ENCODE measurements at regions not wholly inside any gene's neighbourhood (a gene's known extent, or its start where the extent isn't known, plus 50 kb on each side); places are given as distances from the start of the nearest gene placed in this dataset.

DNA sequence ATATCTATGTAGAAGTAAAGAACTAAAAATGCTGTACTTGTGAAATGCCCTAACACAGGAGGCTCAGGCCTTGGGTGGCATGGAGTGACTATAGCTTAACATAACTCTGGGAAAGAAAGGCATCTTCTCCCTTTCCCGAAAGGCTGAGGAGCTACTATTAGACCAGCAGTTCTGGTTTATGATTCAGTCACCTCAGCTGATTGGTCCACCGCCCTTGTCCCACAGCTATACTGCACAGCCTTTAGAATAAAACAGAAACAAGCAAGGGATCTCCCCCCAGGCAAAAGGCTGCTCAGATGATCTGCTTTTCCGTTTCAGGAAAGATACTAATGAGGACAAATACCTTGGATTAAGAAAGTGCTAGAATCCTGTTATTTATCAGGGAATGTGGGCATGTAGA lies 171.3 kb downstream of the SNCA start:
- no peak for DNase-seq

DNA sequence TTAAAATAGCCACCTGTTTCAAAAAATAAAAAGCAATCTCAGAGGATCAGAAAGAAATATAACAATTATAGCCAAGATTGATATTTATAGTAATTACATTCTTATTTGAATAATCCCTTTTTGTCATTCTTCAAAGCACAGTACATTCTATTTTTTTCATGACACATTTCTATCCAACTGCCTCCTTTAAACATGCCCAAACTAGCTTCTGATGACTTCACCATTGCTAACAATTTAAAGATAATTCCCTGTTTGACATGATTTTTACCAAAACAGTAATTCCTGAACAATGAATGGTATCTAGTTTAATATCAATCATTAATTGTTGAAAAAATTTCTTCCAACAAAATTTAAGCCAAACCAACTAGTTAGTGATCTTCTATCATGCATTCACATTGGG lies 172.4 kb downstream of the SNCA start:
- no peak for DNase-seq

DNA sequence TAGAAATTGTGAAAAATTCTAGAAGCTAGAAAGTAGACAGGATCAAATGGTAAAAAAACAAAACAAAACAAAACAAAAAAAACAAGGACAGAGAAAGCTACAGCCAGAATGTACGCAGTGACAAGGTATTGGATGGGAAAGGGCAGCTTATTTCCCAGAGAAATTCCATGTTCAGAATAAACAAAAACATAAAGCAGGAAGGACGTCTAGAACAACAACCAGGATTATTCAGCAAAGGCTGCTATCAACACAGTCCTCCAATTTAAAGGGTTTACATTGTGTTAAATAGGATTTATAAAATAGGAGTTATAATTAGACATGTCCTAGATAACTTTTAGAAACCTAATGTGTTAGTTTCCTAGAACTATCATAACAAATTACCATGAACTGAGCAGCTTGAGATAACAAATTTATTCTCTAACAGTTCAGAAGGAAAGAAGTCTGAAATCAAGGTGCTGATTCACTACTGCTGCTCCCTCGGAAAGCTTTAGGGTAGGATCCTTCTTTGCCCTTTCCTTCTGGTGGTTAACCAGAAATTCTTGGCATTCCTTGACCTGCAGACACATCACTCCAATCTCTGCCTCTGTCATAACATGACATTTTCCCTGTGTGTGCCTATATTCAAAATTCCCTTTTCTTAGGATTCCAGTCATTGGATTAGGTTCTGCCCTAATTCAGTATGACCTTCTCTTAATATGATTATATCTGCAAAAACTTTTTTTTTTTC lies 175.6 kb downstream of the SNCA start:
- no peak for DNase-seq

DNA sequence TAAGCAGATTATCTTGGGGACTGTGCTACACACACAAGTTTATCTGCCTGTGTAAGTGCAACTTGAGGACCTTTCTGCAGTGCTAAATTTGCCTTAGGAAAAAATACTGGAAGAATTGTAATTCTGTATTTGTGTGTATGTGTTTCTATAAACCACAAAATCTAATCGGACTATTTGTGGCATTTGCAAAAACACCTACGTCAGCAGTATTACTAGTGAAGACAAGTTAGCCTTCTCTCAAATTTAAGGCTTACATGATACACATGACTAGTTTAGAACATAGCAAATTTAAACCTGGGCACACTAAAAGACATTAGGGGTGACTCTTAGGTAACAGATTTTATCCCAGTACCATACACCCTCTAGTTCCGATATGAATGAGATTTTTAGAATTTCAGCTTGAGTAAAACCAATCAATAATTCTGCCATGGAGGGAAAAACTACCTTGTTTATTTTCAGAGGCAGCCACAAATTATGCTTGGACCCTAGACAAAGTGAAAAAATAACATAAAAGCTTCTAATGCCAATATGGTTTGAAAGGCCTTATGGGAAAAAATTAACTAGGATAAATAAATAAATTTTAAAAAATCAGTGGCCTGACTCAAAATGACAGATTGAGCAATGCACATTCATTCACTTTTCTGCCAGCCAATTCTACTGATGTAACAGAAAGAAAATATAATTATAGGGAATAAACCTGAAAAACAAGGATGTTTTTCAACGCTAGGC lies 176.4 kb downstream of the SNCA start:
- no peak for DNase-seq

DNA sequence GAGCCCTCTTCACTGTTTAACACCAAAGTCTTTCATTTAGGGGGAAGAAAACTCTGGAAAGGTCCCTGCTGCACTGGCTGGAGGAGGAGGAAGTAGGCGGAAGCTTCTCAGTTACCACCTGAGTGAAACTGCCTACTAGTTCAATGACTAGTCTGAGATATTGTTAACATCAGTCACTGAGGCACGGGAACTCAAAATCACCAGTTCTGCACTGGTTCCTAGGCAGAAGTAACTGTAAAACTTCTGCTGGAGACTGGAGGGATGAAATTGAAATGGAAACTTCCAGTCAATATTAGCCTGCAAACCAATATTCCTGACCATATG lies 178.3 kb downstream of the SNCA start:
- DNase-seq = no peak

DNA sequence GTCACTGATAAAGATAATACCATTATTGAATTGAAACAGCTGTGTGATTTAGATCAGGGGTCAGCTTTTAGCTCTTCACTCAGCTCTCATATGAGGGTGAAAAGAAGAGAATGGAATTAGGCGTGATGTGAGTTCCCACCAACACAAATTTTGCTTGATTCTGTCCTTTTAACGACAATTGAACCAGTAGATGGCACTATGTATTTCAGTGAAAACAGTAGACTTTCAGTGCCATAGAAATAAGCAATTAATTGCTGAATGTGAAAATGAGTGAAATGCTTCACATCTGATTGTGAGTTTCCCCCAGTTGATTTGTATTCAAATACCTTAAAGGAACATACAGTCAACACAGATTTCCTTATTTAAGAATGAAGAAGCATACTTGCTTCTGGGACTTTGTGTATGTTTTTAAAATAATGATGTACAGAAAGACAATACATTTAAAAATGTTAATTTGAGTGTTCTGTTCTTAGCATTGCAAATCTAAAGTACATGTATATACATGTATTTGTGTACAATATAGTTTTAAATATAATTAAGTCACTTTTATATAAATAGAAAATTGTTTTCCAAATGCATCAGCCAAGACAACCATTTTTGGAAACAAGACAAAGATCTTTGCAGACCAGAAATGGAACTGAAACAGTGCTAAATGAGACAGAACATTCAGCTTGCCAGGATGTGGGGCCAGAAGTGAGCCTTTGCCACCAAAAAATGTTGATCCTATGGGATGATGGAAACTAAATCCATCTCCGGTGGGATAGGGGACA lies 178.8 kb downstream of the SNCA start:
- DNase-seq = no peak

DNA sequence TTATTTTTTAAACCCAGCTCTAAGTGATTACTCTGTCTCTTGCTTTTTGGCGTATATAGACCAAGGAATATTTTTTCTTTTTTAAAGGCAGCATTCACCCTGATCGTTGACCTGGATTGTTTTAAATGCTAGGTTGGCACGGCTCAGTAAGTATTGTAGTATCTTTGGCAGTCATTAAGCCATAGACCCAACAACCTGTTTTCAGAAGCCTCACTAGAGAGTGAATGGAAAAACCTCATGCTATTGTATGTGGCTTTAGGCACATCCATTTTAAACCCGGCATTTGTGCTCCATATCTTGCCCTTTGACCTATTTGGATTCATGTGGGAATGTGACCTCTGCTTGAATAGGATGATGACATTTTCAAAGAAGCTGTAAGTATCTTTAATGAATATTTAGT lies 183.9 kb downstream of the SNCA start:
- no peak for DNase-seq

DNA sequence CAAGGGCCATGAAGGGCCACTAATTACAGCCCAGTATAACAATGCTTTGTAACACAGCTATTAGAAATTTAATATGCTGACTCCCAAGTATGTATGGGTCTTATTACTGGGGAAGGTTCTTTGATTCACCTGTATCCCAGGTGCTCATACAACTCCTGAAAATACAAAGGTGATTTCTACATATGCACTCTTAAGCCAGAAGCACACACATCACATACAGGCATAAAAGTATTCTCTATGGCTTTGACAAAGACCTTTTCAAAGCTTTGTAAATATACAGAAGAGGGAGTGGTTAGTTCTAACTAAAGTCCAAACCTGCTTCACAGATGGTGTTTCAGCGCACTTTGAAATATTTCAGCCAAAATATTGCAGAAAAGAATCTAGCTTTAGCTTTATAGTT lies 191.5 kb downstream of the SNCA start:
- no peak for DNase-seq

DNA sequence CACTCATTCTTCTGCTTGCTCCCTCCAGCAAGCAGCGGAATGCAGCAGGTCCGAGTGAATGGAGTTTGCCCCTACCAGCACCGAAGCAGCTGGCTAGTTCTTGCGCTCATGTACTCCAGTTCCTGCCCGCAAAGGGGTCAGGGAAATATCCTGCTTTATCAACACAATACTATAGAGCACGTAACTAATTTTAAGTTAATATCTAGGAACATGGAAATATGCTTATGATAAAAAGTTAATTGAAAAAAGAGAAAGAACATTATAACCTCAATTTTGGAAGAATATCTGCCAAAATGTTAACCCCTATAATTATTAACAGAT lies 195.6 kb downstream of the SNCA start:
- no peak for DNase-seq

DNA sequence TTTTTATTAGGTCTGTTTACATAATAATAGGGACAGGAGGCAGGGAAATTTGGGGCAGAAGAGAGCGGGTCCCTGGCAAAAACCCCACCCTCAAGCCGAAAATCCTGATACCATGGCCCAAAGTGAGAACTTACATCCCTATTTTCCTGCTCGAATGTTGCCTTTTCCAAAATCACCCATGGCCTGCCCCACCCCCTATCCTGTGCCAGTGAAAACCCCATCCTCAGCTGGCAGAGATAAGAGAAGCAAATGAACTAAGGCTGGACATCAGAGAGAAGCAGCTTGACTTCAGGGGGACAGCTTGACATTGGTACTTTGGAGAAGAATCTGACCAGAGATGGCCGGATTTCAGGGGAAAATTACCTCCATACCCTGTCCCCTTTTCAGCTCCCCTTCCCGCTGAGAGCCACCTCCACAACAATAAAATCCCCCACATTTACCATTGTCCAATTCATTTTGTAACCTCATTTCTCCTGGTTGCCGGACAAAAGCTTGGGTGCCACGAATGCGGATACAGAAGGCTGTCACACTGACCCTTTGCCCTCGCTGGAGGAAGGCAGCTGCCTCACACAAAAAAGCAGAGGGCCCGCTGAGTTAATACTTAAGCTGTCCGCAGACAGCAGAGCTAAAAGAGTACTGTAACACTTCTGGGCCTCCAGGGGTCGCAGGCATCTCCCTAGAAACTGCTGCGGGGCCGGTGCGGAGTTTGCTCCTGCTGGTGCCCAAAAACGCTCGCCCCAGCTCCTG lies 196.2 kb downstream of the SNCA start:
- DNase-seq = no peak

DNA sequence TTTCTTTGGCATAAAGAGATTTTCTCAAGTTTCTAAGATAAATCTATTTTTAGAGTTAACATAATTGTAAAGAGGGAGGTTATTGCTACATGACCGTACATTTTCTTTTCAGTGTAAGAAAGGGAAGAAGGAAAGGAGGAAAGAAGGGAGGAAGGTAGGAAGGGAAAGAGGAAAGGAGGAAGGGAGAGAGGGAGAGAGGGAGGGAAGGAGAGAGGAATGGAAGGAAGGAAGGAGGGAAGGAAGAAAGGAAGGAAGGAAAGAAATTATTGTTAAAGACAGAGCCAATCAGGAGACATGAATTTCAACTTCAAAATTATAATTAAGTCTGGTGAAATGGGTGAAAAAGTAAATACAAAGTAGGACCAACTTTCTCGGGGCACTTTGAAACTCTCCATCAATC lies 197.6 kb downstream of the SNCA start:
- no peak for DNase-seq

DNA sequence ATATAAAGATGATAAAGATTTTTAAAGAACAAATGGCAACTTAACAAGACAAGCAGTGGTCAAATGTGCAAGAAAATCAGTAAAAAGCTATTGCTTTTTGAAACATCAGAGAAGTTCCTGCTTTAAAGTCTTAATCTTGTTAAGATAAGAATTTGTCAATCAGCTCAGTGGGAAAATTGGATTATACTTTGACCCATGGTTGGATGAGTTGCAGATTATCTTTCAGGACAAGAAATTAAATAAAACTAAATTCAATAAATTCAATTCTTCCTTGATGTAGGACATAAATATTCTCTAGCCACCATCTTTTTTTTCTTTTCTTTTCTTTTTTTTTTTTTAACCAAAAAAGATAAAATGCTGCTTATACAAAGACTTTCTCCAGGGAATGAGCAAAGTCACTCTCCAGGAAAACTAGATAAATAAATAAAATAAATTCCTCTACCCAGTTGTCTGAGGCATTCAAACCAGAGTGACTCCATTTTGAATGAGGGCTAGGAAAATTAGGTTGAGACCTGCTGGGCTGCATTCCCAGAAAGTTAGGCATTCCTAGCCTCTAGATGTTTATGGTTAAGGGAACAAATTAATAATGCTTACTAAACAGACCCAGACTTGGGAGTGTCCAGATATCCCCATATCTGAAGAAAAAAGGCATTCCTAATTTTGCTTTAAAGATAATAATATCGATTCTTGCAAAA lies 211.2 kb downstream of the SNCA start:
- no peak for DNase-seq

DNA sequence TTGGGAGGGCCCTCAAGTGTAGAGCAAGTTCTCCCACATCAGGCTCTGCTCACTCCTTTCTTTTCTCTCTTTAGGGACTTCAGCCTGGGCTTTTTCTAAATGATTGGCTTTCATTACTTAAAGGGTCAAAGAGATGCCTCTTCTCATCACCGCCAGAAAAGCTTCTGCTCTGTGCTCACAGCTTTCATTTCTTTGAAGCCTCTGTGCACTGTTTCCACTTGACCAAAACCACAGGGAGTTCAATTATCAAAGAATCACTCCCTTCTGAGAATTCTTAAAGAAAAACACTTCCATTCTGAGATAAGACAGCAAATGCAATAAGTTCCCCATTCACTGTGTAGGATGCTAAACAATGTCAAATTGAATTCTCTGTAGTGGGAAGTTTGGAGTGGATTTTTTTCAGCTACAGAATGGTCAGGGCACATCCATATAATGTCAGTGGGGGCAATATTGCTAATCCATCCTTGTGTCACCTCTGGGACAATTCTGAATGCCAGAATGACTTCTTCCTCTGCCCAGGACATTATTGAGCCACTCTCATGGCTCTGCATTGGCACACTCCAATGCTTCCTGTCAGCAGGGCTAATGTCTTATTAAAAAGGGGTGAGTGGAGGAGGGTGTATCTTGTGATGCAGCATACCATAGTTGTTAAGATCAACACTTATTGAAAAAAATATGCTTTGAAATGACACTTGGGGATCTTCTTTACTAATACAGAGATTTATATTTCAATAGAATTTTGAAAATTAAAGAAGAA lies 217.6 kb downstream of the SNCA start:
- DNase-seq = no peak

DNA sequence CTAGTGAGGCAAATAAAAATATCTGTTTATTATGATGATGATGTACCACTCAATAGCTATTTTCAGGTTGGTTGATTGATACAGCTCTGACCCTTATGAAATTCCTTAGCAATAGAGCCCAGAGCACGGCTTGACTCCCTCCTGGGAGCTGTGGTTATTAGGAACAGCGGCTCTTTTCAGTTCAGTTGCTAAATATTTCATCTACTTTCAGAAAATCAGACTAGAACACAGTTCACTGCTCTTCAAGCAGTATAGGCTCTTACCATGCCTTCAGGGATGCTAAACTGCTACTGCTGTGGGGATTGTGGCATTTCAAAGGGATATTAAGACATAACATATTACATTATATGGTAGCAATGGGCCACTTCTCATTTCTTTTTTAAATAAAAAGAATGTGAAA lies 218.8 kb downstream of the SNCA start:
- no peak for DNase-seq

DNA sequence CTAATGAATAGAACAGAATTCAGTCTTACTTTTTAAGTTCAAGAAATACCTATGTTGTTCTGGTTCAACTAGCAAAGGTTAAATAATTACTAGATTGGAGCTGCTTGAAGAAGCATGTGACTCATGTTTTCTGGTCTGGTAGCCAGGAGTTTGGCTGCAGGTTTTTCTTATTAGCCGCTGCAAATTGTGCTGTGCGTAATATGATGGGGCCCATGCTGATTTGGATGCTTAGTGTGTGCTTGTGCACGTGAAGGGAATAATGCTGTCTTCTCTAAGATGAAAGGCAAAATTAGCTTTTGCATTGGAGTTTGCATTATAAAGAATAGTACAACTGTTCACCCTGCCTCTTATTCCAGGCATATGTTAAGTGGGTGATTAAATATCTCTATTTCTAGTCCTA lies 219.6 kb downstream of the SNCA start:
- no peak for DNase-seq

DNA sequence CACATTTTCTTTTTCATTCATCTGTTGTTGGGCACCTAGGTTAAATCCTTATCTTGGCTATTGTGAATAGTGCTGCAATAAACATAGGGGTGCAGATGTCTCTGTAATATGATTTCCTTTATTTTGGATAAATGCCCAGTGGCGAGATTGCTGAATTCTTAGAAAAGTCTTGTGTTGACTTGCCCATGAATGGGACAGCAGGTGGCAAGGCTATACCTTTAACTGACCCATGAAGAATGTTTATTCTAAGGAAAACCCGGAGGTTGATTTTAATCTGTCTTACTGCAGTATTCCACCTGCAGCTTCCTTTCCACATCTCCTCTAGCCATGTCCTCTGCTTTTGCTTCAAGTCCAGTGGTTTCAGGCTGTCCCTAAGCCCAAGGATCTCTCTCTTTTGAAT lies 220.6 kb downstream of the SNCA start:
- DNase-seq = no peak

DNA sequence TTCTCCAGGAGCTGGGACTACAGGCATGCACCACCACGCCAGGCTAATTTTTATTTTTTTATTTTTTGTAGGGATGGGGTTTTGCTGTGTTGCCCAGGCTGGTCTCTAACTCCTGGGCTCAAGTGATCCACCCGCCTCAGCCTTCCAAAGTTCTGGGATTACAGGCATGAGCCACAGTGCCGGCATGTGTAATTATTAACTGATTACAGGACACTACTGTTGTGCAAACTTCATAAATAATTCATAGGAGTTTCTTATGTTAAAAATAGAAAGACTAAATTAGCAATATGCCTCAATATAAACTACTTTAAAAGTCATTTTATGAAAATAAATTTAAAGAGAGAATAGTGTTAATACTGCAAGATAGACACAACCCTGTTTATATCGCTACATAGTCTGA lies 221.9 kb downstream of the SNCA start:
- no peak for DNase-seq

DNA sequence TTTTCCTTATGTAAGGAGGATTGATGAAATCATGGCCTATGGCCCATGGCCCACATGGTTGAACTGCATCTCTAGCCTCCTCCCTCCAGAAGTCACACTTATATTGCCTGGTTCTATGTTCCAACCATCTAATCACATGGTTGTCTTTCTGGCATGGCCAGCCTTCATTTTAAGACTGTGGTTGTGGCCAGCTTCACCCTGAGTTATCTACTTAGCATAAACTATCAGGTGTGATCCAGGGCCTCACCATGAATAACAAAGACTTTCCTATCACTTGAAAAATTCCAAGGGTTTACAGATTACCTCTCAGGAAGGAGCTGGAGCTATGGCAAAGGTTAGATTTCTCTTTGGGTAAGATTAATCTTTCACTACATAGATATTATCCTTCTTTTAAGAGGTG lies 222.8 kb downstream of the SNCA start:
- no peak for DNase-seq

DNA sequence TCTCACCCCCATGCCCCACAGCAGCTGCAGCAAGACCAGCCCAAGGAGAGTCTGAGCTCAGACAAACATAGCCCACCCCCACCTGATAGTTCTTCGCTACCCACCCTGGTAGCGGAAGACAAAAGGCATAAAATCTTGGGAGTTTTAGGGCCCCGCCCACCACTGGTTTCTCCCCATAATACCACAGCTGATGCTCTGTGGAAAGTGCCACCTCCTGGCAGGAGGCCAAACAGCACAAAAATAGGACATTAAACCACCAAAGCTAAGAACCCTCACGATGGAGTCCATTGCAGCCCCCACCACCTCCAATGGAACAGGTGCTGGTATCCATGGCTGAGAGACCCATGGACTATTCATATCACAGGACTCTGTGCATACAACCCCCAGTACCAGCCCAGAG lies 226.7 kb downstream of the SNCA start:
- DNase-seq = no peak

DNA sequence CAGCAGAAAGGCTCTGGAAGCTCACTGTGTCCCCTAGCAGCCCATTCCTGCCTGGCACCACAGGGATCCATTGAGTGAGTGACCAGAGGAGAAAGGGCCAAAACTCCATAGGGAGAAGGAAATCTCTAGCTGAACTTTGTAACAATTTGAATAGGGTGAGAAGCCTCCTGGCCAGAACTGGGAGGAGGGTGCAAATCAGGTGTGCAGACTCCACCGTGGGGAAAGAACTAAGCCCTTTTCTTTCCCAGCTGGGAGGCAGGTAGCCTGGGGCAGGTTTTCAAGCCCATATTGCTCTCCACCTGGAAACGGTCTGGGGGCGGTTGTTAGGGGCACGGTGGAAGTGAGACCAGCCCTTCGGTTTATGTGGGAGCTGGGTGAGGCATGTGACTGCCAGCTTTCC lies 227.2 kb downstream of the SNCA start:
- DNase-seq = no peak

DNA sequence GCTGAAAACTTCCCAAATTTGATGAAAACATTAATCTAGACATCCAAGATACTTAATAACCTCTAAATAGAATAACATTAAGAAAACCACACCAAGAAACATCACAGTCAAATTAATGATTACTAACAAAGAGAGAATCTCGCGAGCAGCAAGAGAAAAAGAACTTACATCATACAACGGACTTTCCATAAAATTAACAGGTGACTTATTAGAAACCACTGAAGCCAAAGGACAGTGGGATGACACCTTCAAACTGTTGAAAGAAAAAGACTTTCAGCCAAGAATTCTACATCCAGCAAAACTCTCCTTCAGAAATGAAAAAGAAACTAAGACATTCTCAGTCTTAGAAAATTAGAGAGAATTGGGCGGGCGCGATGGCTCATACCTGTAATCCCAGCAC lies 232.0 kb downstream of the SNCA start:
- no peak for DNase-seq

DNA sequence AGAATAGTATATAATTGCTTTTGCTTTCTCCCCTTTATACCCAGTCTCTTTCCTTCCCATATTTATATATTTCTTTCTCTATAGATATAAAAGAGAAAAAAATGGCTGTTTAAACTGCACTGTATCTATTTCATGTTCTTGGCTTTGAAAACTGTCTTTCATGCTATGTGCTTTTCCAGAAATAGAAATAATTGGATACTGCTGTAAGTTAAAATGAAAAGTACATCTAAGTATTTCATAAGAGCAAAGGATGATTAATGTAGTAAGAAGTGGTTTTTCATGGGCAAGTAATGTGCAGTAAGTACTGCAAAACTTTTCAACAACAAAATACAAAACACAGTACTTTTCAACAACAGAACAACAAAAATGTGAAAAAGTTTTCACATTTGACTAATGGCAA lies 237.9 kb downstream of the SNCA start:
- DNase-seq = no peak
